ENCODE measurements at regions not wholly inside any gene's neighbourhood (a gene's known extent, or its start where the extent isn't known, plus 50 kb on each side); places are given as distances from the start of the nearest gene placed in this dataset.
"Not testable (repeated sequence)": the region's sequence is repeated elsewhere in the genome, so short reads cannot be mapped to it uniquely, and the experiment has no call there.

DNA sequence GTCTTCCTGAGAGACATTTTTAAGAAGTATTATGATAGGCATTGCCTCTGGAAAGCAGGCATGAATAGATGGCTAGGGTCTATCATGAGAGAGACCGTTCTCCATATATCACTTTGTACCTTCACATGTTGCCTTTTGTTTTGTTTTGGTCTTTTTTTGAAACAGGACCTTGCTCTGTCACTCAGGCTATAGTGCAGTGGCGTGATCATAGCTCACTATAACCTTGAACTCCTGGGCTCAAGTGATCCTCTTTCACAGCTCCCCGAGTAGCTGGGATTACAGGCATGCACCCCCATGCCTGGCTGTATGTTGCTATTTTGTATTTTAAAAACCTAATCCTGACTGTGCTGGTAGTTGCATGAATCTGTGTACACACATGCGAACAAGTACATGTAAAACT, 869.6 kb upstream of the DEFB115 start:
- not testable (repeated sequence) for TF ChIP-seq EP300 (IDR thresholded peaks at IDR 0.05)
- TF ChIP-seq, protein P1, sequence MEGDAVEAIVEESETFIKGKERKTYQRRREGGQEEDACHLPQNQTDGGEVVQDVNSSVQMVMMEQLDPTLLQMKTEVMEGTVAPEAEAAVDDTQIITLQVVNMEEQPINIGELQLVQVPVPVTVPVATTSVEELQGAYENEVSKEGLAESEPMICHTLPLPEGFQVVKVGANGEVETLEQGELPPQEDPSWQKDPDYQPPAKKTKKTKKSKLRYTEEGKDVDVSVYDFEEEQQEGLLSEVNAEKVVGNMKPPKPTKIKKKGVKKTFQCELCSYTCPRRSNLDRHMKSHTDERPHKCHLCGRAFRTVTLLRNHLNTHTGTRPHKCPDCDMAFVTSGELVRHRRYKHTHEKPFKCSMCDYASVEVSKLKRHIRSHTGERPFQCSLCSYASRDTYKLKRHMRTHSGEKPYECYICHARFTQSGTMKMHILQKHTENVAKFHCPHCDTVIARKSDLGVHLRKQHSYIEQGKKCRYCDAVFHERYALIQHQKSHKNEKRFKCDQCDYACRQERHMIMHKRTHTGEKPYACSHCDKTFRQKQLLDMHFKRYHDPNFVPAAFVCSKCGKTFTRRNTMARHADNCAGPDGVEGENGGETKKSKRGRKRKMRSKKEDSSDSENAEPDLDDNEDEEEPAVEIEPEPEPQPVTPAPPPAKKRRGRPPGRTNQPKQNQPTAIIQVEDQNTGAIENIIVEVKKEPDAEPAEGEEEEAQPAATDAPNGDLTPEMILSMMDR (IDR thresholded peaks at IDR 0.05) = not testable (repeated sequence)

Measured in tibial nerve (tissue), 4 donors.